ENCODE measurements at regions not wholly inside any gene's neighbourhood (a gene's known extent, or its start where the extent isn't known, plus 50 kb on each side); places are given as distances from the start of the nearest gene placed in this dataset.

GRCh38 chr4:163590103-163590502, 95.6 kb downstream of the TMA16 start:
- no peaks in the 10 kb centered on the region for H3K9me3 ChIP-seq (ENCODE audit: control insufficient read depth, insufficient read depth, low read depth, low read length)
- H3K36me3 ChIP-seq (ENCODE audit: control insufficient read depth in 2 of 2, insufficient read depth in 1 of 2, low read length in 2 of 2) = no peaks in the 10 kb centered on the region
- CTCF ChIA-PET = no interaction called here
- no peak for TF ChIP-seq ZNF223 (tag by site-specific recombination; IDR thresholded peaks at IDR 0.05)
- no peak for TF ChIP-seq AEBP2 (tag by site-specific recombination; IDR thresholded peaks at IDR 0.05; ENCODE audit: borderline replicate concordance)
- no peak for TF ChIP-seq ZNF324 (tag by site-specific recombination; IDR thresholded peaks at IDR 0.05)
- no peak for TF ChIP-seq ZNF658 (tag by site-specific recombination; IDR thresholded peaks at IDR 0.05)
- TF ChIP-seq ZNF48 (tag by site-specific recombination; IDR thresholded peaks at IDR 0.05) = no peak
- TF ChIP-seq ZNF558 (tag by site-specific recombination; IDR thresholded peaks at IDR 0.05) = no peak
- no peak for TF ChIP-seq ZNF645 (tag by site-specific recombination; IDR thresholded peaks at IDR 0.05)
- TF ChIP-seq ZNF366 (tag by site-specific recombination; conservative IDR thresholded peaks at IDR 0.05) = no peak
- TF ChIP-seq ZNF530 (tag by site-specific recombination; IDR thresholded peaks at IDR 0.05; ENCODE audit: low read depth) = no peak
- TF ChIP-seq ZNF518A (tag by site-specific recombination; conservative IDR thresholded peaks at IDR 0.05; ENCODE audit: low read depth) = no peak
- TF ChIP-seq ZNF660 (tag by site-specific recombination; IDR thresholded peaks at IDR 0.05) = no peak
- TF ChIP-seq GFI1B (tag by site-specific recombination; IDR thresholded peaks at IDR 0.05) = no peak
- TF ChIP-seq GLI2 (tag by site-specific recombination; IDR thresholded peaks at IDR 0.05; ENCODE audit: borderline replicate concordance, low read depth) = no peak
- no peak for TF ChIP-seq ZBTB48 (tag by site-specific recombination; IDR thresholded peaks at IDR 0.05)
- no peak for TF ChIP-seq ZNF174 (tag by site-specific recombination; IDR thresholded peaks at IDR 0.05)
- TF ChIP-seq ZNF239 (tag by site-specific recombination; IDR thresholded peaks at IDR 0.05) = no peak
- TF ChIP-seq ZNF214 (tag by site-specific recombination; IDR thresholded peaks at IDR 0.05; ENCODE audit: borderline replicate concordance) = no peak
- no peak for TF ChIP-seq HOXD13 (CRISPR knock-in tag; IDR thresholded peaks at IDR 0.05; ENCODE audit: borderline replicate concordance)
- TF ChIP-seq ZNF580 (tag by site-specific recombination; IDR thresholded peaks at IDR 0.05) = no peak
- POLR2A ChIA-PET = no interaction called here
- no peak overlapping the region for H3K27ac ChIP-seq (ENCODE audit: extremely low read depth, low read depth, low read length)
- no peaks in the 10 kb centered on the region for H3K4me1 ChIP-seq (ENCODE audit: control insufficient read depth, insufficient read depth, low read length)
- H3K4me3 ChIP-seq (ENCODE audit: low read depth, low read length) = no peak overlapping the region
